ENCODE measurements at regions not wholly inside any gene's neighbourhood (a gene's known extent, or its start where the extent isn't known, plus 50 kb on each side); places are given as distances from the start of the nearest gene placed in this dataset.

- DNase-seq = peak; percentile 5
Measured at GRCh38 chr1:199774433-199775089, 252.9 kb upstream of the NR5A2 start.

- DNase-seq = no peak
Measured at GRCh38 chr1:199776768-199777497, 250.6 kb upstream of the NR5A2 start.

GRCh38 chr1:199778324-199778955 lies 249.1 kb upstream of the NR5A2 start:
- DNase-seq = no peak

GRCh38 chr1:199780091-199780490 lies 247.4 kb upstream of the NR5A2 start:
- DNase-seq = no peak

- no peak for DNase-seq
Measured at GRCh38 chr1:199780948-199781670, 246.4 kb upstream of the NR5A2 start.

GRCh38 chr1:199784138-199784895 lies 243.2 kb upstream of the NR5A2 start:
- no peak for DNase-seq

GRCh38 chr1:199786695-199787094 lies 240.8 kb upstream of the NR5A2 start:
- DNase-seq = no peak

- DNase-seq = no peak
Measured at GRCh38 chr1:199789141-199789540, 238.4 kb upstream of the NR5A2 start.

- DNase-seq = no peak
Measured at GRCh38 chr1:199791495-199791894, 236.0 kb upstream of the NR5A2 start.

- DNase-seq = no peak
Measured at GRCh38 chr1:199792874-199793273, 234.6 kb upstream of the NR5A2 start.

- no peak for DNase-seq
Measured at GRCh38 chr1:199794105-199794863, 233.2 kb upstream of the NR5A2 start.

GRCh38 chr1:199799116-199799515 lies 228.4 kb upstream of the NR5A2 start:
- DNase-seq = no peak

GRCh38 chr1:199804526-199804925 lies 223.0 kb upstream of the NR5A2 start:
- DNase-seq = no peak

GRCh38 chr1:199808110-199808870 lies 219.2 kb upstream of the NR5A2 start:
- DNase-seq = no peak

- DNase-seq = no peak
Measured at GRCh38 chr1:199809311-199809710, 218.2 kb upstream of the NR5A2 start.

- DNase-seq = no peak
Measured at GRCh38 chr1:199811163-199811562, 216.3 kb upstream of the NR5A2 start.

GRCh38 chr1:199813198-199813597 lies 214.3 kb upstream of the NR5A2 start:
- DNase-seq = no peak

- DNase-seq = no peak
Measured at GRCh38 chr1:199815947-199816346, 211.6 kb upstream of the NR5A2 start.

- no peak for DNase-seq
Measured at GRCh38 chr1:199817266-199817665, 210.2 kb upstream of the NR5A2 start.

- DNase-seq = peak; percentile 87
Measured at GRCh38 chr1:199821029-199821779, 206.3 kb upstream of the NR5A2 start.

Measured in NCI-H1105 (cell line).